ENCODE measurements at regions not wholly inside any gene's neighbourhood (a gene's known extent, or its start where the extent isn't known, plus 50 kb on each side); places are given as distances from the start of the nearest gene placed in this dataset.

- no peaks in the 10 kb centered on the region for H3K27me3 ChIP-seq
- TF ChIP-seq POLR2A (IDR thresholded peaks at IDR 0.05) (no peak), CTCF (IDR thresholded peaks at IDR 0.05) (no peak)
- intact Hi-C loops (cut with DNase I), result no loop called here
These were observed 200.1 kb upstream of the MGAT4C start for GRCh38 chr12:86456241-86456640.

GRCh38 chr12:86445356-86445755, 189.2 kb upstream of the MGAT4C start:
- TF ChIP-seq POLR2A (IDR thresholded peaks at IDR 0.05) (no peak), CTCF (IDR thresholded peaks at IDR 0.05) (no peak)
- H3K36me3 ChIP-seq (replicated peaks in 1 of 2), result no peaks in the 10 kb centered on the region
- no peak overlapping the region for H3K4me3 ChIP-seq
- no peaks in the 10 kb centered on the region for H3K4me1 ChIP-seq (replicated peaks in 1 of 2)
- DNase-seq, result no peak
- intact Hi-C loops (cut with DNase I), result no loop called here
- 60 to 71% (median 68%) methylated on average over 5 of the region's 5 CpGs for WGBS, 4 donors
- no peak overlapping the region for H3K27ac ChIP-seq
- no peaks in the 10 kb centered on the region for H3K9me3 ChIP-seq (replicated peaks in 1 of 3)
- H3K27me3 ChIP-seq, result no peaks in the 10 kb centered on the region

More at GRCh38 chr12:86456241-86456640, 200.1 kb upstream of the MGAT4C start:
- Histone ChIP-seq H3K4me3 (no peak overlapping the region), H3K27ac (no peak overlapping the region), H3K9me3 (replicated peaks in 1 of 3) (no peaks in the 10 kb centered on the region), H3K4me1 (replicated peaks in 1 of 2) (no peaks in the 10 kb centered on the region), H3K36me3 (replicated peaks in 1 of 2) (no peaks in the 10 kb centered on the region)
- 81 to 87% (median 85%) methylated on average over 3 of the region's 3 CpGs for WGBS, 4 donors
- DNase-seq, result no peak

- WGBS, 4 donors, result 35 to 77% (median 46%) methylated on average over 1 of the region's 1 CpG
- intact Hi-C loops (cut with DNase I), result no loop called here
These were observed 178.9 kb upstream of the MGAT4C start for GRCh38 chr12:86435053-86435452.

GRCh38 chr12:86429824-86430223, 173.6 kb upstream of the MGAT4C start:
- WGBS, 4 donors, result 62 to 74% (median 70%) methylated on average over 1 of the region's 1 CpG
- intact Hi-C loops (cut with DNase I), result no loop called here
- DNase-seq, result no peak
- H3K27me3 ChIP-seq, result no peaks in the 10 kb centered on the region
- H3K9me3 ChIP-seq (replicated peaks in 1 of 3), result peaks cover 0 to 4% (median 0%) of the 10 kb centered on the region in 3 donors
- H3K4me3 ChIP-seq, result no peak overlapping the region
- H3K27ac ChIP-seq, result no peak overlapping the region
- no peaks in the 10 kb centered on the region for H3K36me3 ChIP-seq (replicated peaks in 1 of 2)
- TF ChIP-seq CTCF (IDR thresholded peaks at IDR 0.05) (no peak), POLR2A (IDR thresholded peaks at IDR 0.05) (no peak)
- no peaks in the 10 kb centered on the region for H3K4me1 ChIP-seq (replicated peaks in 1 of 2)

More at GRCh38 chr12:86435053-86435452, 178.9 kb upstream of the MGAT4C start:
- no peaks in the 10 kb centered on the region for H3K27me3 ChIP-seq
- H3K4me1 ChIP-seq (replicated peaks in 1 of 2), result no peaks in the 10 kb centered on the region
- TF ChIP-seq CTCF (IDR thresholded peaks at IDR 0.05), result no peak
- TF ChIP-seq POLR2A (IDR thresholded peaks at IDR 0.05), result no peak
- no peaks in the 10 kb centered on the region for H3K9me3 ChIP-seq (replicated peaks in 1 of 3)
- no peak overlapping the region for H3K27ac ChIP-seq
- DNase-seq, result no peak
- H3K36me3 ChIP-seq (replicated peaks in 1 of 2), result no peaks in the 10 kb centered on the region
- H3K4me3 ChIP-seq, result no peak overlapping the region
